PC-9 (cell line): ENCODE measurements at regions not wholly inside any gene's neighbourhood (a gene's known extent, or its start where the extent isn't known, plus 50 kb on each side); places are given as distances from the start of the nearest gene placed in this dataset.

ENCODE experiments used
- BruUV-seq: library from RNA; stranded (reverse); fragments of 400-500 nt; replicated peaks from 2 replicates; lab custom pipeline; 2021; lab: Mats Ljungman, UMichigan
- CTCF ChIA-PET: fragments of 300-600 bp; sonication (Branson Sonifier 250); formaldehyde crosslinking; loops from one replicate; lab custom pipeline; 2022; ENCODE audit warnings: antibody characterized with exemption; lab: Charles Lee
- POLR2A ChIA-PET: fragments of 300-600 bp; sonication (Branson Sonifier 250); formaldehyde crosslinking; loops from one replicate; lab custom pipeline; 2022; ENCODE audit warnings: antibody characterized with exemption; ENCODE audit not compliant: unreplicated experiment; lab: Charles Lee
- DNase-seq, 2 experiments: peaks; one replicate each; pipeline versions ENCODE4 v3.0.0 to v3.0.0-alpha.2; 2015 to 2022; ENCODE audit warnings: mixed read lengths in 1 of 2
- H2AFZ ChIP-seq: fragments of 200-600 bp; sonication (generic); 2 replicates; pipeline ENCODE4 v1.8.1; 2017; ENCODE audit warnings: antibody characterized with exemption
- H3F3A ChIP-seq: fragments of 200-600 bp; sonication (generic); 2 replicates; pipeline ENCODE4 v1.8.1; 2017; ENCODE audit warnings: antibody characterized with exemption, mild to moderate bottlenecking, low read depth; ENCODE audit not compliant: insufficient read depth
- H3K27ac ChIP-seq: fragments of 200-600 bp; sonication (generic); 2 replicates; pipeline ENCODE4 v1.6.1; 2016; ENCODE audit warnings: mixed run types
- H3K27me3 ChIP-seq: fragments of 200-600 bp; sonication (generic); 2 replicates; pipeline ENCODE4 v1.6.1; 2016; ENCODE audit warnings: low read depth, mixed run types; ENCODE audit not compliant: insufficient read depth
- H3K36me3 ChIP-seq: fragments of 200-600 bp; sonication (generic); 2 replicates; pipeline ENCODE4 v1.6.1; 2016; ENCODE audit warnings: low read depth, mixed run types
- H3K4me1 ChIP-seq: fragments of 200-600 bp; sonication (generic); replicated peaks from 2 replicates; pipeline ENCODE4 v1.6.1; 2016; ENCODE audit warnings: mixed run types; ENCODE audit not compliant: insufficient read depth
- H3K4me2 ChIP-seq: fragments of 200-600 bp; sonication (generic); 2 replicates; pipeline ENCODE4 v1.6.1; 2017; ENCODE audit warnings: mixed run types
- H3K4me3 ChIP-seq: fragments of 200-600 bp; sonication (generic); 2 replicates; pipeline ENCODE4 v1.6.1; 2016; ENCODE audit warnings: mixed run types
- H3K79me2 ChIP-seq: fragments of 200-600 bp; sonication (generic); 2 replicates; pipeline ENCODE4 v1.6.1; 2017; ENCODE audit warnings: low read depth, mixed run types
- H3K9me2 ChIP-seq: fragments of 200-600 bp; sonication (generic); 2 replicates; pipeline ENCODE4 v1.8.1; 2017; ENCODE audit warnings: mild to moderate bottlenecking; ENCODE audit not compliant: insufficient read depth
- H3K9me3 ChIP-seq: fragments of 200-600 bp; sonication (generic); 2 replicates; pipeline ENCODE4 v1.8.1; 2016; ENCODE audit warnings: low read depth; ENCODE audit not compliant: insufficient read depth
- H4K20me1 ChIP-seq: fragments of 200-600 bp; sonication (generic); 2 replicates; pipeline ENCODE4 v1.8.1; 2017; ENCODE audit not compliant: insufficient read depth
- CTCF ChIP-seq: fragments of 200-600 bp; sonication (generic); conservative IDR thresholded peaks from 2 replicates; pipeline ENCODE4 v1.6.1; 2017; ENCODE audit warnings: mixed run types, antibody characterized with exemption, mild to moderate bottlenecking, moderate library complexity
- EZH2 ChIP-seq: fragments of 200-600 bp; sonication (generic); IDR thresholded peaks from 2 replicates; pipeline ENCODE4 v1.8.0; 2017; ENCODE audit warnings: antibody characterized with exemption, low read depth
- intact Hi-C: fragments of 100-400 bp; cut with micrococcal nuclease; formaldehyde crosslinking; loops from one replicate; pipeline ENCODE4 v1.10.0; 2022; ENCODE audit not compliant: unreplicated experiment

GRCh38 chr10:64956441-64956840, 1435.2 kb downstream of the REEP3 start:
- CTCF ChIA-PET, result no interaction called here
- no TSS peak for BruUV-seq
- H3K27me3 ChIP-seq, result no peaks in the 10 kb centered on the region
- DNase-seq, result no peak
- no peaks in the 10 kb centered on the region for H3K4me1 ChIP-seq
- no peaks in the 10 kb centered on the region for H3K9me3 ChIP-seq
- H3K27ac ChIP-seq, result no peak overlapping the region
- no peak overlapping the region for H3K4me3 ChIP-seq
- H3F3A ChIP-seq, result no peaks in the 10 kb centered on the region
- POLR2A ChIA-PET, result no interaction called here
- TF ChIP-seq CTCF (no peak), EZH2 (no peak)
- no peaks in the 10 kb centered on the region for H3K79me2 ChIP-seq
- no peak overlapping the region for H3K4me2 ChIP-seq
- no peak overlapping the region for H2AFZ ChIP-seq
- no peaks in the 10 kb centered on the region for H3K9me2 ChIP-seq
- intact Hi-C loops, result no loop called here
- H4K20me1 ChIP-seq, result no peaks in the 10 kb centered on the region
- no peaks in the 10 kb centered on the region for H3K36me3 ChIP-seq

GRCh38 chr10:64959116-64959515, 1437.9 kb downstream of the REEP3 start:
- no peaks in the 10 kb centered on the region for H3K27me3 ChIP-seq
- no peaks in the 10 kb centered on the region for H3K36me3 ChIP-seq
- ChIA-PET POLR2A (no interaction called here), CTCF (no interaction called here)
- no peak overlapping the region for H3K4me2 ChIP-seq
- no peaks in the 10 kb centered on the region for H3K9me3 ChIP-seq
- no TSS peak for BruUV-seq
- DNase-seq, result no peak
- no peak overlapping the region for H3K27ac ChIP-seq
- TF ChIP-seq EZH2 (no peak), CTCF (no peak)
- no peaks in the 10 kb centered on the region for H3K9me2 ChIP-seq
- H3K4me3 ChIP-seq, result no peak overlapping the region
- H3K4me1 ChIP-seq, result no peaks in the 10 kb centered on the region
- no peak overlapping the region for H2AFZ ChIP-seq
- H3K79me2 ChIP-seq, result no peaks in the 10 kb centered on the region
- intact Hi-C loops, result no loop called here
- no peaks in the 10 kb centered on the region for H3F3A ChIP-seq
- H4K20me1 ChIP-seq, result no peaks in the 10 kb centered on the region

GRCh38 chr10:64959883-64960282, 1438.7 kb downstream of the REEP3 start:
- no peak overlapping the region for H3K4me3 ChIP-seq
- H2AFZ ChIP-seq, result no peak overlapping the region
- ChIA-PET CTCF (no interaction called here), POLR2A (no interaction called here)
- H3K9me2 ChIP-seq, result no peaks in the 10 kb centered on the region
- no peaks in the 10 kb centered on the region for H3K9me3 ChIP-seq
- no peaks in the 10 kb centered on the region for H3K79me2 ChIP-seq
- H3K27ac ChIP-seq, result no peak overlapping the region
- no peaks in the 10 kb centered on the region for H4K20me1 ChIP-seq
- no peaks in the 10 kb centered on the region for H3K27me3 ChIP-seq
- no TSS peak for BruUV-seq
- no peak for DNase-seq
- TF ChIP-seq CTCF (no peak), EZH2 (no peak)
- H3F3A ChIP-seq, result no peaks in the 10 kb centered on the region
- intact Hi-C loops, result no loop called here
- H3K36me3 ChIP-seq, result no peaks in the 10 kb centered on the region
- no peak overlapping the region for H3K4me2 ChIP-seq
- no peaks in the 10 kb centered on the region for H3K4me1 ChIP-seq
